ENCODE measurements at regions not wholly inside any gene's neighbourhood (a gene's known extent, or its start where the extent isn't known, plus 50 kb on each side); places are given as distances from the start of the nearest gene placed in this dataset.

DNA sequence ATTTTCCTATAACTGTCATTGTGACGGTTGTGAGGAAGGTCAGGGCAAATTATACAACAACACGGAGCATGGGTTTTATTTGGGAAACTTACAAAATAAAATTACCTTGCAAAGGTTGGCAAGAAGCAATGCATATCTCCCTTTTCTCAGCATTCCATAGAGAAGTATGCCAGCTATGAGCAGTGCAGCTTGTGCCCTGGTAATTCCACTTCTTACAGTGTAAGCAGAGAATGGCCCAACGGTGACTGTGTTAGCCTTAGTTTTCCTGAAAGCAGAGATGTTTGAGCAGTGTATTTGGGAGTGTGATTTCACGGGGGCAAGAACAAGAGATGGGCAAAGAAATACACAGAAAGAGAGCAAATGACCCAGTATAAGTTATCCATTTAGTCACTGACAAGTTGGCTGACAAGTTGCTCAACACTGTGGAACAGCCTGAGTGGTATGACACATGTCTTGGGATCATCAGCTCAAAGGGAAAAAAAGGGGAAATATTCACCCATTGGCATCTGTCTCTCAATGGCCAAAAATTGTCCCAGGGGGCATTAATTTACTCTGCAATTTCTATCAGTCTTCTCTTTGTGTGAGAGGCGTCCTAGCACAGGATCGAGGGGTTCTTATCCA, 210.9 kb upstream of the NRIP1 start:
- no peaks in the 10 kb centered on the region for H3K4me1 ChIP-seq (ENCODE audit: control insufficient read depth, insufficient read depth, low read length)
- H3K4me3 ChIP-seq, result no peak overlapping the region
- H3K36me3 ChIP-seq (ENCODE audit: control insufficient read depth in 2 of 2, insufficient read depth in 2 of 2, low read length in 1 of 2), result no peaks in the 10 kb centered on the region
- H4K20me1 ChIP-seq (ENCODE audit: control insufficient read depth, insufficient read depth), result no peaks in the 10 kb centered on the region
- no peak overlapping the region for H3K4me2 ChIP-seq (ENCODE audit: control insufficient read depth, insufficient read depth)
- H3K79me2 ChIP-seq (ENCODE audit: control insufficient read depth, insufficient read depth, low read length), result no peaks in the 10 kb centered on the region
- no TSS peak for BruUV-seq (replicated peaks)
- CTCF ChIA-PET, result interaction anchor here (1.5 kb wide), 1 partner anchor 35 kb away, joined by 3 read pairs; no protein-coding TSS in a partner anchor
- no peak for TF ChIP-seq BHLHE40 (IDR thresholded peaks at IDR 0.05; ENCODE audit: borderline replicate concordance in 1 of 2, low read depth in 2 of 2, low read length in 1 of 2)
- TF ChIP-seq HCFC1 (IDR thresholded peaks at IDR 0.05; ENCODE audit: low read length), result no peak
- TF ChIP-seq EGR1 (IDR thresholded peaks at IDR 0.05; ENCODE audit: borderline replicate concordance in 1 of 2, low read depth in 2 of 2, low read length in 2 of 2), result no peak
- no peak for TF ChIP-seq RAD51 (IDR thresholded peaks at IDR 0.05)
- no peak for TF ChIP-seq EP300 (IDR thresholded peaks at IDR 0.05; ENCODE audit: borderline replicate concordance in 1 of 2, control insufficient read depth in 1 of 2, low read depth in 2 of 2, low read length in 2 of 2)
- no peak for TF ChIP-seq KLF5 (IDR thresholded peaks at IDR 0.05; ENCODE audit: partially characterized antibody)
- no peak for TF ChIP-seq FOXK2 (IDR thresholded peaks at IDR 0.05)
- TF ChIP-seq, protein P1, sequence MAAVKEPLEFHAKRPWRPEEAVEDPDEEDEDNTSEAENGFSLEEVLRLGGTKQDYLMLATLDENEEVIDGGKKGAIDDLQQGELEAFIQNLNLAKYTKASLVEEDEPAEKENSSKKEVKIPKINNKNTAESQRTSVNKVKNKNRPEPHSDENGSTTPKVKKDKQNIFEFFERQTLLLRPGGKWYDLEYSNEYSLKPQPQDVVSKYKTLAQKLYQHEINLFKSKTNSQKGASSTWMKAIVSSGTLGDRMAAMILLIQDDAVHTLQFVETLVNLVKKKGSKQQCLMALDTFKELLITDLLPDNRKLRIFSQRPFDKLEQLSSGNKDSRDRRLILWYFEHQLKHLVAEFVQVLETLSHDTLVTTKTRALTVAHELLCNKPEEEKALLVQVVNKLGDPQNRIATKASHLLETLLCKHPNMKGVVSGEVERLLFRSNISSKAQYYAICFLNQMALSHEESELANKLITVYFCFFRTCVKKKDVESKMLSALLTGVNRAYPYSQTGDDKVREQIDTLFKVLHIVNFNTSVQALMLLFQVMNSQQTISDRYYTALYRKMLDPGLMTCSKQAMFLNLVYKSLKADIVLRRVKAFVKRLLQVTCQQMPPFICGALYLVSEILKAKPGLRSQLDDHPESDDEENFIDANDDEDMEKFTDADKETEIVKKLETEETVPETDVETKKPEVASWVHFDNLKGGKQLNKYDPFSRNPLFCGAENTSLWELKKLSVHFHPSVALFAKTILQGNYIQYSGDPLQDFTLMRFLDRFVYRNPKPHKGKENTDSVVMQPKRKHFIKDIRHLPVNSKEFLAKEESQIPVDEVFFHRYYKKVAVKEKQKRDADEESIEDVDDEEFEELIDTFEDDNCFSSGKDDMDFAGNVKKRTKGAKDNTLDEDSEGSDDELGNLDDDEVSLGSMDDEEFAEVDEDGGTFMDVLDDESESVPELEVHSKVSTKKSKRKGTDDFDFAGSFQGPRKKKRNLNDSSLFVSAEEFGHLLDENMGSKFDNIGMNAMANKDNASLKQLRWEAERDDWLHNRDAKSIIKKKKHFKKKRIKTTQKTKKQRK (IDR thresholded peaks at IDR 0.05; ENCODE audit: low read depth, low read length), result no peak
- no peak for TF ChIP-seq EED (IDR thresholded peaks at IDR 0.05; ENCODE audit: low read depth)
- no peak for TF ChIP-seq YY1 (IDR thresholded peaks at IDR 0.05; ENCODE audit: low read depth, low read length)
- TF ChIP-seq, protein P2, sequence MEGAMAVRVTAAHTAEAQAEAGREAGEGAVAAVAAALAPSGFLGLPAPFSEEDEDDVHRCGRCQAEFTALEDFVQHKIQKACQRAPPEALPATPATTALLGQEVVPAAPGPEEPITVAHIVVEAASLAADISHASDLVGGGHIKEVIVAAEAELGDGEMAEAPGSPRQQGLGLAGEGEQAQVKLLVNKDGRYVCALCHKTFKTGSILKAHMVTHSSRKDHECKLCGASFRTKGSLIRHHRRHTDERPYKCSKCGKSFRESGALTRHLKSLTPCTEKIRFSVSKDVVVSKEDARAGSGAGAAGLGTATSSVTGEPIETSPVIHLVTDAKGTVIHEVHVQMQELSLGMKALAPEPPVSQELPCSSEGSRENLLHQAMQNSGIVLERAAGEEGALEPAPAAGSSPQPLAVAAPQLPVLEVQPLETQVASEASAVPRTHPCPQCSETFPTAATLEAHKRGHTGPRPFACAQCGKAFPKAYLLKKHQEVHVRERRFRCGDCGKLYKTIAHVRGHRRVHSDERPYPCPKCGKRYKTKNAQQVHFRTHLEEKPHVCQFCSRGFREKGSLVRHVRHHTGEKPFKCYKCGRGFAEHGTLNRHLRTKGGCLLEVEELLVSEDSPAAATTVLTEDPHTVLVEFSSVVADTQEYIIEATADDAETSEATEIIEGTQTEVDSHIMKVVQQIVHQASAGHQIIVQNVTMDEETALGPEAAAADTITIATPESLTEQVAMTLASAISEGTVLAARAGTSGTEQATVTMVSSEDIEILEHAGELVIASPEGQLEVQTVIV (IDR thresholded peaks at IDR 0.05; ENCODE audit: borderline replicate concordance, partially characterized antibody), result no peak
- no peak for TF ChIP-seq SMC3 (IDR thresholded peaks at IDR 0.05; ENCODE audit: borderline replicate concordance, low read length)
- TF ChIP-seq SRF (IDR thresholded peaks at IDR 0.05; ENCODE audit: low read depth in 2 of 2, low read length in 2 of 2), result no peak
- TF ChIP-seq SIX5 (IDR thresholded peaks at IDR 0.05; ENCODE audit: low read depth, low read length, severe bottlenecking), result no peak
- TF ChIP-seq, protein P3, sequence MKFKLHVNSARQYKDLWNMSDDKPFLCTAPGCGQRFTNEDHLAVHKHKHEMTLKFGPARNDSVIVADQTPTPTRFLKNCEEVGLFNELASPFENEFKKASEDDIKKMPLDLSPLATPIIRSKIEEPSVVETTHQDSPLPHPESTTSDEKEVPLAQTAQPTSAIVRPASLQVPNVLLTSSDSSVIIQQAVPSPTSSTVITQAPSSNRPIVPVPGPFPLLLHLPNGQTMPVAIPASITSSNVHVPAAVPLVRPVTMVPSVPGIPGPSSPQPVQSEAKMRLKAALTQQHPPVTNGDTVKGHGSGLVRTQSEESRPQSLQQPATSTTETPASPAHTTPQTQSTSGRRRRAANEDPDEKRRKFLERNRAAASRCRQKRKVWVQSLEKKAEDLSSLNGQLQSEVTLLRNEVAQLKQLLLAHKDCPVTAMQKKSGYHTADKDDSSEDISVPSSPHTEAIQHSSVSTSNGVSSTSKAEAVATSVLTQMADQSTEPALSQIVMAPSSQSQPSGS (IDR thresholded peaks at IDR 0.05; ENCODE audit: low read length), result no peak
- H2AFZ ChIP-seq (ENCODE audit: control insufficient read depth, low read depth, low read length), result no peak overlapping the region
- in situ Hi-C loops (cut with MboI) (no loop called here), intact Hi-C loops (cut with micrococcal nuclease; ENCODE audit: unreplicated experiment) (no loop called here)
- no peak overlapping the region for H3K27ac ChIP-seq (ENCODE audit: control insufficient read depth, insufficient read depth)
- no peaks in the 10 kb centered on the region for H3K27me3 ChIP-seq (replicated peaks in 1 of 2; ENCODE audit: control insufficient read depth in 2 of 2, insufficient read depth in 2 of 2, low read length in 1 of 2)
- ATAC-seq, result no peak
- POLR2A ChIA-PET, result no interaction called here
- no peaks in the 10 kb centered on the region for H3K9me3 ChIP-seq (replicated peaks; ENCODE audit: control insufficient read depth, insufficient read depth, low read length)
- no peak overlapping the region for H3K9ac ChIP-seq (ENCODE audit: control insufficient read depth, insufficient read depth, low read length)
- RAD21 ChIA-PET (ENCODE audit: unreplicated experiment), result no interaction called here
- WGBS (ENCODE audit: insufficient coverage, insufficient replicate concordance, low lambda C conversion rate, missing lambda C conversion rate), result 49% methylated on average over 6 of the region's 6 CpGs
- no peak for DNase-seq (ENCODE audit: low read depth, low spot score)
- no peak for FAIRE-seq
- SMC1A ChIA-PET (ENCODE audit: uncharacterized antibody, unreplicated experiment), result no interaction called here
